ENCODE measurements at regions not wholly inside any gene's neighbourhood (a gene's known extent, or its start where the extent isn't known, plus 50 kb on each side); places are given as distances from the start of the nearest gene placed in this dataset.

- TF ChIP-seq POLR2A (IDR thresholded peaks at IDR 0.05): no peak
- TF ChIP-seq CTCF (IDR thresholded peaks at IDR 0.05): no peak
Measured at GRCh38 chr5:145293716-145294115, 541.4 kb downstream of the PRELID2 start.

Data from stomach (tissue), 4 donors.